OCI-LY3 (cell line): ENCODE measurements at regions not wholly inside any gene's neighbourhood (a gene's known extent, or its start where the extent isn't known, plus 50 kb on each side); places are given as distances from the start of the nearest gene placed in this dataset.

ENCODE experiments used
- EZH2phosphoT487 ChIP-seq: fragments of 200-600 bp; shearing (Covaris generic); IDR thresholded peaks from 2 replicates; pipeline ENCODE4 v1.6.1; 2018; ENCODE audit warnings: antibody characterized with exemption, mixed run types, low read depth
- TF ChIP-seq, protein P1 (sequence below): fragments of 200-600, 300-600 bp; sonication (generic); IDR thresholded peaks from 2 replicates; pipeline ENCODE4 v1.5.1; 2014; ENCODE audit warnings: antibody characterized with exemption, low read length, low read depth

DNA sequence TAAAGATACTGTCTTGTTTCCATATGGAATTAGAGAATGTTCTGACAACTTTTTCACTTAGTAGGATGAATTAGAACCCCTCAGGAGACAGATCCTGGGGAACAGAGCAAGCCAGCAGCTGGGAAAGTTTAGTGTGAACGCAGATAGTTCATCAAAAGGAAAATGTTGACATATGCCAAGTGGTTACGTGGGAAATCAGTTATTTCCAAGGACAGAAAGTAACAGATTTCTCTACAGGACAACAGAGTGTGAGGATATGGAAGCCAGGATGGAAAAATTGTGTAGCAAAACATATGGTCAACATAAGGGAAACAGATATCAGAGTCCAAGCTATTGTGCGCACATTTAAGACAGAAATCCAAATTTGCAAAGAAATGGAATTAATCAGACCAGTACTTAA is 419.5 kb downstream of the LRRIQ3 start:
- TF ChIP-seq, protein P1, sequence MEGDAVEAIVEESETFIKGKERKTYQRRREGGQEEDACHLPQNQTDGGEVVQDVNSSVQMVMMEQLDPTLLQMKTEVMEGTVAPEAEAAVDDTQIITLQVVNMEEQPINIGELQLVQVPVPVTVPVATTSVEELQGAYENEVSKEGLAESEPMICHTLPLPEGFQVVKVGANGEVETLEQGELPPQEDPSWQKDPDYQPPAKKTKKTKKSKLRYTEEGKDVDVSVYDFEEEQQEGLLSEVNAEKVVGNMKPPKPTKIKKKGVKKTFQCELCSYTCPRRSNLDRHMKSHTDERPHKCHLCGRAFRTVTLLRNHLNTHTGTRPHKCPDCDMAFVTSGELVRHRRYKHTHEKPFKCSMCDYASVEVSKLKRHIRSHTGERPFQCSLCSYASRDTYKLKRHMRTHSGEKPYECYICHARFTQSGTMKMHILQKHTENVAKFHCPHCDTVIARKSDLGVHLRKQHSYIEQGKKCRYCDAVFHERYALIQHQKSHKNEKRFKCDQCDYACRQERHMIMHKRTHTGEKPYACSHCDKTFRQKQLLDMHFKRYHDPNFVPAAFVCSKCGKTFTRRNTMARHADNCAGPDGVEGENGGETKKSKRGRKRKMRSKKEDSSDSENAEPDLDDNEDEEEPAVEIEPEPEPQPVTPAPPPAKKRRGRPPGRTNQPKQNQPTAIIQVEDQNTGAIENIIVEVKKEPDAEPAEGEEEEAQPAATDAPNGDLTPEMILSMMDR: no peak
- no peak for TF ChIP-seq EZH2phosphoT487
